GM18861 (cell line): ENCODE measurements at regions not wholly inside any gene's neighbourhood (a gene's known extent, or its start where the extent isn't known, plus 50 kb on each side); places are given as distances from the start of the nearest gene placed in this dataset.
"Not testable (repeated sequence)": the region's sequence is repeated elsewhere in the genome, so short reads cannot be mapped to it uniquely, and the experiment has no call there.

Experiments used
- ATAC-seq: cut with Tn5 transposase; IDR thresholded peaks from one replicate; pipeline ENCODE4 v1.9.1; 2021; ENCODE audit not compliant: unreplicated experiment

DNA sequence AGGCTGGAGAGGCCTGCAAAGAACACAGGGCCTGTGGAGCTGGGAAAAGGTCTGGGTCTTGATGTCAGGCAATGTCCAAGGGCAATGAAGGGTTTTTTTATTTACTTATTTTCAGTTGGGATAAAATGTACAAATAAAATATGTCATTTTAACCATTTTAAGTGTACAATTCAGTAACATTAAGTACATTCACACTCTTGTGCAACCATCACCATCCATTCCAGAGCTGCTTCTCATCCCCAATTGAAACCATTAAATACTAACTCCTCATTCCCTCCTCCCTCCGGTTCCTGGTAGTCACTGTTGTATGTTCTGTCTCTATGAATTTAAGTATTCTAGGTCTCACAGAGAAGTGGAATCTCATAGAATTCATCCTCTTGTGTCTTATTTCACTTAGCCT lies 444.7 kb downstream of the HS3ST3B1 start:
- no peak for ATAC-seq

DNA sequence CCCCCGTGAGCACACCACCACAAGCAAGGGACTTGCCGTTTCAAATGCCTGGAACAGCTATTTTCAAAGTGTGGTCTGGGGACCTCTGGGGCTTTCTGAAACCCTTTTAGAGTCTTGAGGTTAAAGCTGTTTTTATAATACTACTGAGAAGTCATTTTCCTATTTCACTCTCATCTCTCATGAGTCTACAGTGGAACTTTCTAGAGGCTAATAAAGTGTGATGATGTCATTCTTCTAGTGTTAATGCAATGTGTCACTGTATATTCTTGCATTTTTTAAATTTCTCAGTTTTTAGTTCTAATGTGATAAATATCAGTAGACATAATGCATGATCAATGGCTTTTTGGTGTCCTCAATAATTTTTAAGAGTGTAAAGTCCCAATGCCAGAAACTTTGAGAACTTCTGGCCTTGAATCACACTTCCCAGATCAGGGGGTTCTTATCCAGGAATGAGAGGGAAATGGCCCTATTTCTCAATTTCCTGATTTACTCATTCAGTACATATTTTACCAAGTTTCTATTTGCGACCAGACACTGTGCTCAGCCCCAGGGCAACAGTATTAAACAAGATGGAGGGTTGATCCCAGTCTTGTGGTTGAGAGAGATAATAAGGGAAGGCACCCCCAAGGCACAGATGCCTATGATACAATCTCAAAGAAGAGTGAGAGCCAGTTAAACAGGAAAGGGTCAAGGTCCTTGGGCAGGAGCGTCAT lies 444.0 kb downstream of the HS3ST3B1 start:
- ATAC-seq = peak; percentile 48

DNA sequence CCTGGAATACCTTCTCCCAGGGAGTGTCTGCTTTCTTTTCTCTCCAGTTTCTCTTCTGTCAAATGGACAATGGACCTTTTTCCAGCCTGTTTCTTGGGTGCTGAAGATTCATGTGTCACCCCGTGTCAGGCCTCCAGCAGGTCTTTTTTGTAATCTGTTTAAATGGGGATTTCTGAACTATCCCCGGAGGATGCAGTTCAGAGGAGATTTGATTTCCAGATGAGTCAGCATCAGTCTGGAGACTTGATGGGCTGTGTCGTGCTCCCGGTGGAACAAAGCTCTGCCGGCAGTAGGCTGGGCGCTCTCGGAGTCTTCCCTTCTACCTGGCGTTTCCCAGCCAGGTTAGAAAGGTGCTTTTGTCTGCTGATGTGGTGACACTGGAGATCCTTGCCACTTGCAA lies 440.6 kb downstream of the HS3ST3B1 start:
- no peak for ATAC-seq

DNA sequence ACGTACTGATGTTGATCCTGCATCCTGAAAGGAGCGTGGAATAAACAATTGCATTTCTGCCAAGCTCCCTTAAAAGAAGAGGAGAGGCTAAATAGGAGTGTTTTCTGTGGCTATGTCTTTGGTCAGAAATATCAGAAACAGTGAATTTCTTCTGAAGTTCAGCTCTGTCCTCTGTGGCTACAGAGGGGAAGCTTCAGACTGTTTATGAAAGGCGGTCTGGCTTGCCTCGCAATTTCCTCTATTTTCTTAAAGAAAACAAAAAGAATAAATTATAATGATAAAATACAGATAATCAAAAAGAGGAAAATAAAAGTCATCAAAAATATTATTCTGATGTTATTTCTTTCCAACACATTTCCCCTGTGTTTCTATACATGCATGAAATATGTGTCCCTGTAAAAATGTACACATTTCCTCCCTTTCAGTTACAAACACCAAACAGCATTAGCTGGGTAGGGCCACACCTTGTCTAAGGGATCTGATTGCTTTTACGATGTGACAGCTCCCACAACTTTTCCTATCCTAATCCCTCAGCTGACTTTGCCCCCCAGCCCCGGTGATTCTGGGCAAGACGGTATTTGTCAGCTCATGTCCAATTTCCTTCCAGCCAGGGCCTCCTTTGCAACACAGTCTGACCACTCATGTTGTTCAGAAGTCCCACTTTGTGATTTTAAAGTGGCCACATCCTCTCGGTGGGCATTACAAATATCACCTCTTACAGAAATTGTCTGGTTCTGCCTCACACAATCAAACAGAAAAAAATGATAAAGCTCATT lies 439.0 kb downstream of the HS3ST3B1 start:
- no peak for ATAC-seq

DNA sequence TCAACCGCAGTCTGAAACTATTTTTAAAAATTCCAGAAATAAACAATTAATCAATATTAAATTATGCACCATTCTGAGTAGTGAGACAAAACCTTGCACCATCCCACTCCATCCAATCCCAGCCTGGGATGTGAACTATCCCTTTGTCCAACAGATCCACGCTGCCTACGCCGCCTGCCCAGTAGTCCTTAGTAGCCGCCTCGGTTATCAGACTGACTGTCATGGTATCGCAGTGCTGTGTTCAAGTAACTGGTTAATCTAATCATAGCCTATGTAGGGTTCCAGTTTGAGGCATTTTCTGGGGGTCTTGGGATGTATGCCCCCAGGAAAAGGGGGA lies 437.7 kb downstream of the HS3ST3B1 start:
- no peak for ATAC-seq

DNA sequence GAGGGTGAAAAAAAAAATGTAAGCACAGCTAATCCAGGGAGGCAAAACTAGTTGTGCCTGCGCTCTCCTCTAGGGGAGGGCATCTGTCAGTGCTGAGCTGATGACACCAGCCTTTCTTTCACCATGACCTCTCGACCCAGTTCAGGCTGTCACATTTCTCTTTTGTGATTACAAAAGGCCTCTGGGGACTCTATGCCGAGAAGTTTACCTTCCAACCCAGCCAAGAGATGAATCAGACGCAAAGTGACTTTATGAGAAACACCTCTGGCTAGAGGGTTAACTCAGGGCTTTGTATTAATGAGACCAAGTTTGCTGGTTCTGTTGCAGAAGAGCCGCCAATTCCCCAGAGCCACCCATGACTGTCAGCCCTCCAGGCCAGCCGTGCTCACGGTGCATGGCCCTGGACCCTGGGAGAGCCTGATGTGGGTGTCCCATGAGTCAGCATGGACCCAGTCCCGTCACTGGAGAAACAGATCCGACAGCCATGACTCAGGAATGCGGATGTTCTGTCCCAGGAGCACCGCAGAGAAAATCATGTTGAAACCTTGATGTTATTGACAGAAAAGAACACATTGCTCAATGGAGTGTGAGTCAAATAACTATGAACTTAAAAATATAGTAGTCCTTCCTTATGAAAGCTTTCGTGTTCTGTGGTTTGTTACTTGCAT lies 437.2 kb downstream of the HS3ST3B1 start:
- ATAC-seq = peak; percentile 91

DNA sequence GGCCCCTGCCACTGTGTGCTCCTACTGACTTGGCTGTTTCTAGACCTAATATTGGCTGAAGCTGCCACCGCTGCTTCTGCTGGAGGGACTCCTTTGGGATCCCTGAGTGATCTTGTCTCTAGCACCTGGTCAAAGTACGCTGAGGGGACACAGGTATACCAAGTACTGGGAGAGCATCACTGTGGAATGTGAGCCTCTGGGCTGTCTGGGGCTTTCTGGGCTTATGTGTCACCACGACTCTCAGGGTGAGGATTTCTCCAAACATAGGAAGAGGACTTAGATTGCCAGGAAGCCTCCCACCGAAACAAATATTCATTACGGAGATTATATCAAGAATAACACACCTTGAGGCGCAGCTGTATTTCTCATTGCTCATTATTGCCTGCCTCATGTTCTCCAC lies 435.8 kb downstream of the HS3ST3B1 start:
- ATAC-seq = no peak

DNA sequence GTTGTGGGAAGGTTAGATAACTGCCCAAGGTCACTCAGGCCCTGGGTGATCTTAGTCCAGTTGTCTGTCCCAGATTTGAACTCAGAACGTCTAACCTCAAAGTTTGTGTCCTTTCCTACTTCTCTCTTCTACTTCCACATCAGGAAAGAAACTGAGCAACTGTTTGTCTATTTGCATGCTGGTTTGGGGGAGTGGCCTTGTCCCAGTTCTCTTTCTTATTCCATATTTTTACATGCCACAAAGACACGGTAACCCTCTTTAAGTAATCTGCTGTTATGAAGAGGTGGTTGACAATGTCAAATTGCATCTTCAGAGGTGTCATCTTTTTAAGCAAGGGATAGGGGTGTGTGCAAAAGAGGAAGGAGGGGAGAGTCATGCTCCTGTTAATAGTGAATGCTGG lies 432.5 kb downstream of the HS3ST3B1 start:
- no peak for ATAC-seq

DNA sequence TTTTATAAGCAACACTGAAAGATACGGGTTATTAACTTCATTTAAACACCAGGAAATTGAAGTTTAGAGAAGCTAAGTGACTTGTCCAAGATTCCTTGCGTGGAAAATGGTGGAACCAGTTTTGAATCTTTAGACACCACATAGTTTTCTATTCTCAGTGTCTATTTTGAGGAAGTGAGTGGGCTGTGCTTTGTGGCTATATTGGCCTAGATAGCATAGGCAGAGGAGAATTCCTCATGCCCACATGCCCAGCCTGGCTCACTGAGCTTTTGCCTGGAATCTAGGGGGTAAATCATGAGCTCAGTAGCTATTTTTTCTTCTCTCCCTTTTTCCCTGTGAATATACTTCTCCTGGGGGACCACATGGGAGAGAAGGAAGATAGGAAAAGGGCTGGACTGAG lies 431.3 kb downstream of the HS3ST3B1 start:
- ATAC-seq = no peak

DNA sequence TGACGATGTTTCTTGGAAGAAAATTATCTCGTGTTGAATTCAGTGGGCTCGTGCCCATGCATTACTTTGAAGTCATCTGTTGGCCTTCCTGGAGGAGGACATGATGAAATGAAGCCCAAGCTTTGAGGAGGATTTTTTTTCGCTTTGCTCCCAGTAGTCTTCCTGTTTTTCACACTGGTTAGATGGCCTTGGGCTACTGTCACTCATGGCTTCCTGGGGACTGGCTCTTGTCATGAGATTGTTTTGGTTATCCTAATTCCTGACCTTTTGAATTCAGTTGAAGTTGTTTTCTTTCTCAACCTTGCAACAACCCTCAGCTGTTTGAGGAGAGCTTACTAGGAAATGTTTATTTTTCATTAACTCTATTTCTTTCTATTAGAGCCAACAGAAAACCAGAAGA lies 430.7 kb downstream of the HS3ST3B1 start:
- ATAC-seq = no peak

DNA sequence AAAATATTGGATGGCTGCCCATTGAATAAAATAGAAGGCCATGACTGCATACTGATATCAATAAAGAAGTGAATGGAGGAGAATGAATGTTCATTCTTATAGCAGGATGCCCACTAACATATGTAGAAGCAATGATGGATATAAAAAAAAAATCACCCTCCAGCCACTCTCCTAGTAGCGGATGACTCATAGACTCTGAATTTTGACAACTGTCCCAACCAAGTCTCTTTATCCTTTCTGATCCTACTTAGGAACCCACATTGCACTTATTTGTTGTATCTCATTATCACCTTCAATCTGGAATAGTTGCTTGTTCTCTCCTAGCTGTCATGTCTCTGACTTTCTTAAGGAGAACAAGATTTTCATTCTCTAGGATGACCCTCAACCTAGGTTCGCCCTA lies 429.9 kb downstream of the HS3ST3B1 start:
- ATAC-seq = no peak

DNA sequence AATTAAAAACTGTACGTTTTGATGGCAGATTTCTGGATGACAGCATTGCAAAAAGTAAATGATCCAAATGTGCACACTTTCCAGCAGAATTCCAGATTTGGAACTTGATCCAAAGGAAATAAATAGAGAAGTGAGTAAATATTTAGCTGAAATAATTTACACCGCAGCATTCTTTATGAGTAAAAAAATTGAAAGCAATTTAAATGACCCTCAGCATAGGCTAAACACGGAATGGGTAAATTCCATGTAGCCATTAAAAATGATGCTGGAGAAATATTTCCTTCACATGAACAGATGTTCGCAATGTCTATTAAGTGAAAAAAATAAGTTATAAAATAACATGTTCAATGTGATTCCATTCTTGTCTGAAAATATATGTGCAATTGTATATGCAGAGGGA lies 424.8 kb downstream of the HS3ST3B1 start:
- ATAC-seq = no peak

DNA sequence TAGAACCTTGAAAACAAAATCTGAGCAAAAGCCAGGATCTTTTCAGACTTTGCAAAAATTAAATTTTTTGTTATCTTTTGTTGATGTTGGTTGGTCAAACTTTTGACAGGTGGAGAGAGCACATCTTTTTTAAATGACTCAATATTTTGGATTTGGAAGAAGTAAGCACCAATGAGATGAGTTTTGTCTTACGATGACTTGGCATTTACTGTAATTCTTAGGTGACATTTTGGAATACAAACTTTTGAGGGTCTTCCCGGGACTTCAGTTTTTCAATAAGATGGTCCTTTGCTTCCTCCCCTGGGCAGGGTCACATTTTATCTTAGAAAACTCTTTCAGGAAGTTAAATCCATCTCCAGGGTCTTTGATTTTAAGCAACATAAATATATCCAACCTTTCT lies 423.9 kb downstream of the HS3ST3B1 start:
- no peak for ATAC-seq

DNA sequence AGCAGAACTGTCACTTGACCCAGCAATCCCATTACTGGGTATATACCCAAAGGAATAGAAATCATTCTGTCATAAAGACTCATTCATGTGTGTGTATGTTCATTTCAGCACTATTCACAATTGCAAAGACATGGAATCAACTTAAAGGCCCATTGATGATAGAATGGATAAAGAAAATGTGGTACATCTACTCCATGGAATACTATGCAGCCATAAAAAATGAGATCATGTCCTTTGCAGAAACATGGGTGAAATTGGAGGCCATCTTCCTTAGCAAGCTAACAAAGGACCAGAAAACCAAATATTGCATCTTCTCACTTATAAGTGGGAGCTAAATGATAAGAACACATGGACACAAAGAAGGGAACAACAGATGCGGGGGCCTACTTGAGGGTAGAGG lies 422.5 kb downstream of the HS3ST3B1 start:
- not testable (repeated sequence) for ATAC-seq

DNA sequence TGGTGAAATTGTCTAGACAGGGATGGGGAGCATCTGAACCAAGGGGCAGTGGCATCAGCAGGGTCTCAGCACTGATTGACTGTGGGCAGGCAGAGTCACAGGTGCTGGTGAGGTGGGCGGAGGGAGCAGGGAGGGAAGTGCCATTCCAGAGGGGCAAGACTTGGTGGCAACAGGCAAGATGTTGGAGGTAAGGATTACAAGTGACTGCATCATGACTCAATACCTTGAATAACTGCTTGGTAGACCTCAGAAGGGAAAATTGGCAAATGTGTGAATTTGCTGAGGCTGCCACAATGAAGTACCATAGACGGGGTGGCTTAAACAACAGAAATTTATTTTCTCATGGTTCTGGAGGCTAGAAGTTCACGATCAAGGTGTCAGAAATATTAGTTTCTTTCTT lies 419.1 kb downstream of the HS3ST3B1 start:
- ATAC-seq = no peak

DNA sequence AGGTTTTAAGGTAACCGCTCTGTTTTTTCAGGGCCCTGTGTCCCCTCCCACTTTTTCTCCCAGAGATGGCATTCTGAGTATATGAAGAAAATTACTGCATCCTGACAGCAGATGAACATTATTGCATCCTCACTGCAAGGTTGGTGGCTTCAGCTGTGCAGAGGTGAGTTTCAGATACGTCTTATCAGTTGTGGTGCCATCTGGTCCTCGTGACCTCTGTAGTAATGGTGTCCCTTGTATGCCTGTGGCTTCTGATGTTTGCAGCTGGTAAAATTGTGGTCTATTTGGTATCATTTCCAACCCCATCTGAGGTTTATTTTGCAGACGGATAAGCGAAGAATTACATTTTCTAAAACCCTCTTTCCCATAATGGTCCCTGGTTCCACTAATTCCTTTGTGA lies 417.0 kb downstream of the HS3ST3B1 start:
- no peak for ATAC-seq

DNA sequence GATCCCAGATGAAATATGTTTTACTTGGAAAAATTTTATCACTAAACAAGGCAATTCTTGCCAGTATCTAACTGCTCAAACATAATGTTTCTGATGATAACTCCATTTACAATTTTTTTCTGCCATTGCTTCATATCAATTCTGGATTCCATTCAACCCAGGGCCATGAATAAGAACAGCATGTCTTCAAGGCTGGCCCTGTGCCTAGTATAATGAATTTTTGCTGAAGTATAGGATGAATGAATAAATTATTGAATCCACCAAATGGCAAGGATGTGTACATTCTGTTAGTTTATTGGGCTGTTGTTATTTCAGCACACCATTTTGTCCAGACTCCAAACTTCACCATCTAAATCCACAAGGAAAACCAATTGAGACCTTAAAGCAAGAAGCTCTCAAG lies 414.7 kb downstream of the HS3ST3B1 start:
- no peak for ATAC-seq

DNA sequence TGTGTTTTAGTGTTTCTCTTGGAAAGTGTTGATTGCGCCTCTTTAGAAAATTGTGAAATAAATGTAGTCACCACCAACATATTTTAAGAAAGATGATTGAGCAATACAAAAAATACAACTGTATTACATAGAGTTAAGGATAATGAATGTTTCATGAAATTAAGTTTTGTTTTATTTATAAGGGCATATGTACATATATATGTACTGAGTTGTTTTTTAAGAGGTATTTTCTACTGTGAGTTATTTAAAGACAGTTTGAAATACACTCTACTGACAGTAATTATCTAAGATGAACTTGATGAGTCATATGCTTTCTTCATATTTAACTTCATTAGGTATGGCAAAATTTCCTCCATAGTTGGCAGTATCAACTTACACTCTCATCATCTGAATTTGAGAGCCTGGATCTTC lies 411.7 kb downstream of the HS3ST3B1 start:
- no peak for ATAC-seq

DNA sequence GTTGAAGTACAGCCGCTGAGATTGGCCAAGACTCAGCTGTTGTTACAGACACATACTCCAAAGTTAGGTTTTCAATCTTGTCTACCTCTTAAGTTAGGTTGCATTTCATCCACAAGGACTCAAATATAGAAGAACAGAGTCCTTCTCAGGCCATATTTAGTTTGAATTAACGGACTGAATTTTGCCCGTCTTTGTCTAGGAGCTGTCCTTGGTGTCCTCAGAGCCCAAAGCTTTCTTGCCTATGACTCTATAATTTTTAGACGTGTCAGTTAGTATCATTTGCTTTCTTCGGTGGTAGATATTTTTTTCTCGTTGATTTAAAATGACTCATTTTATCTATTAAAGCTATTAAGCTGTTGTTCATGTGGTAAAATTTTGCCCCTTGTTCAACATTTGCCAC lies 403.2 kb downstream of the HS3ST3B1 start:
- no peak for ATAC-seq

DNA sequence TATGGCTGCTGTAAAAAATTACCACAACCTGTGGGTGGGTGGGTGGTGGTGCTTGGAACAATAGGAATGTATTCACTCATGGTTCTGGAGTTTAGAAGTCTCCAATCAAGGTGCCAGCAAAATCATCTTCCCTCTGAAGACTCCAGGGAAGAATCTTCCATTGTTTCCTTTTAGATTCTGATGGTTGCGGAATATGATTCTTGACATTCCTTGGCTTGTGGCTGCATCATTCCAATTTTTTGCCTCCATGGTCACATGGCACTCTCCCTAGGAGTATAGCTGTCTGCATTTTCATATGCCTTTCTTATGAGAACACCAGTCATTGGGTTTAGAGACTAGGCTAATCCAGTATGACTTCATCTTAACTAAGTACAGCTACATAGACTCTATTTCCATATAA lies 401.0 kb downstream of the HS3ST3B1 start:
- ATAC-seq = no peak

DNA sequence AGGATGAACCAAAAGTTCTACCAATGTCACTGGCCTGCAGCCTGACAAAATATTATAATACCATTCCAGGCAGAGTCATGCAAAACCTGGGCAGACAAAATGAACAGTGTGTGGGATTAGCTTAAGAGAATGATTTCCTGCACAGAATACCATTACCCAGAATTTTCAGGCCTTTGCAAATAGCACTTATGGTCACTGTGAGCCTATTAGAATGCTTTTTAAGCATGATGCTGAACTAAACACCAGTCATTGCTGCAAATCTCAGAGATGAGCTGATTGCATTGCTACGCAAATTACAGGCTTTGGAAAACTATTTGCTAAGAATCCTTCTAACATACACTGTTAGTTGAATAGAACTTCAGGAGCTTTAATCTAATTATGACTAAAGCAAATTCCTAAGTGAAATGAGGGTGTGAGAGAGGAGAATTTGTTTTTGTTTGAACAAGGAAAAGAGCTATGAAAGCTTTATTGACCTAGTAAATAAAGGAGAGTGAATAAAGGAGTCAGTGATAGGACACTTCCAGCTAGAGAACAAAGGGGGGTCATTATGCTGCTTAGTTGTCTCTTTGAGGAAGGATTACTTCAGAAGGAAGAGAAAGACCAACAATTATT lies 398.8 kb downstream of the HS3ST3B1 start:
- ATAC-seq = no peak

DNA sequence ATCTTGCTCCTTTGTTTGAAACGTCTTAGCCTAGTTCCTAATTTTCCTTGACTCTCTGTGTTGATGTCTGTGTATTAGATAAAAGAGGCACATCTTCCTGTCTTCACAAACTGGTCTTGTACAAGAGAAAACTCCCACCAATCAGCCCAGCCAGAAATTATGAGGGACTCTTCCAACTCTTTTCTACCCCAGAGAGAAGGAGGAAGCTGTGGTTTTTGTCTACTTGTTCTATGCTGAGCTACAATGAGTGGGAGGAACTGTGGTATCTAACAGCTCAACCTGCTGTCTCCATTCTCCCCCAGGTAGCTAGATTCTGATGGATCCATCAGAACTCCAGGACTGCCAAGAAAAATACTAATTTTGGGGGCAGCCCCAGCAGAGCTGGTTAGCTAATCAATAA lies 392.5 kb downstream of the HS3ST3B1 start:
- no peak for ATAC-seq
